ENCODE measurements at regions not wholly inside any gene's neighbourhood (a gene's known extent, or its start where the extent isn't known, plus 50 kb on each side); places are given as distances from the start of the nearest gene placed in this dataset.
"Not testable (repeated sequence)": the region's sequence is repeated elsewhere in the genome, so short reads cannot be mapped to it uniquely, and the experiment has no call there.

- DNase-seq (ENCODE audit: low spot score), result no peak
Observed at GRCh38 chr13:94816256-94816655, 103.9 kb upstream of the SOX21 start.

DNA sequence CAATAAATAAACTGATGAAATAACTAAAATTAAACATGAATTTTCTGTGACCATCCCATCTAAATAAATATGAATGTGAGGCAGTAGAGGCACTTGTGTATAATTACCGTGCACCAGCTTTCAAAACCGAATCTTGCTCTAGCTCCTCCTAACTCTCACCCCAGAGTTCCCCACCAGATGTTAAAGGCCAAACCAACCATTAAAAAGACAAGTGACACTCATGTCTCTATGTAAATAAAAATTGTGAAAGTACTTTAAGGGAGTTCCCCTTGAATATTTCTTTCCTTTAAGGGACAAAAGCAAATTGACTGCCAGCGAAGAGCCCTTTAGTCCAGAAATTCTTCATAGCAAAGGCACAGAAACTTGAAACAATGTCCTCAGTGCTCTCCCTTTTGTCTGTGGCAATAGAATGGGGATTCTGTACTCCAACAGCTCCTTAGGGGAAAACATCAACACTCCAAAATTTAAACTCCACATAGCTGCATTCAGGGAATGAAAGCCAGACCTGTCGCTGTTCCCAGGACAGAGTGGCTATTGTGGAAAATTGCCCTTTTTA, 101.7 kb upstream of the SOX21 start:
- DNase-seq (ENCODE audit: low spot score), result no peak

GRCh38 chr13:94811753-94812152, 99.4 kb upstream of the SOX21 start:
- DNase-seq (ENCODE audit: low spot score), result no peak

GRCh38 chr13:94800423-94800822, 88.1 kb upstream of the SOX21 start:
- no peak for DNase-seq (ENCODE audit: low spot score)

DNA sequence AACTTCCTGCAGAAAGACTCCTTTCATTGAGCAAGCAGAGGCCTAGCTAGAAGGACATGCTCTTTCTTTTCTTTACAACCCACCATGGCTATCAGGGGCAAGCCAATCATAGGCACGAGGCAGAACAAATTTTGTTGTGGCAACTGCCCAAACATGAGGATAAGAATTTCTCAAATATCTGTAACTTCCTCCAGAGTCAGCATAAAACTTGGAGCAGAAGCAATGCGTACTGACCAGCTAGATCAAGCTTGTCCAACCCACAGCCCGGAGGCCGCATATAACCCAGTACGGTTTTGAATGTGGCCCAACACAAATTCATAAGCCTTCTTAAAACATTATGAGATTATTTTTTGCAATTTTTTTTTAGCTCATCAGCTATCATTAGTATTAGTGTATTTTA, 87.0 kb upstream of the SOX21 start:
- DNase-seq (ENCODE audit: low spot score), result no peak

GRCh38 chr13:94798738-94799137, 86.4 kb upstream of the SOX21 start:
- no peak for DNase-seq (ENCODE audit: low spot score)

DNA sequence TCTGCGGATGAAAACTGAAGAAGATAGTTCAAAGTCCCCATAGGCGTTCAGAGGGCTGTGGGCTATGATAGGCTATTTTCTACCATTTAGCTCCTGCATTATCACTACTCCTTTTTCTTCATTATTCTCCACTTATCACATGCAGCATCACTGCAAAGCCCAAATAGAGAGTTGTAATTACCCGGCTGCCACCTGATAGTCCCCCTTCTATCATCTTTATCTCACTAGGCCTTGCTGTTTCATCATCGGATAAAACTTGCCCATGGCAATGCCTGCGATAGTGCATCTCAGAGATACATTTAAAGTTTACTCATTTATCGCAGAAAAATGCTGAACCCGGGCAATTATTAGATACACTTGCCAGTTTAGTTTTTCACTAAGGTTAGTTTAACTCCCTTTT, 82.9 kb upstream of the SOX21 start:
- no peak for DNase-seq (ENCODE audit: low spot score)

GRCh38 chr13:94786246-94786645, 73.9 kb upstream of the SOX21 start:
- not testable (repeated sequence) for DNase-seq (ENCODE audit: low spot score)

GRCh38 chr13:94784066-94784465, 71.7 kb upstream of the SOX21 start:
- no peak for DNase-seq (ENCODE audit: low spot score)

DNA sequence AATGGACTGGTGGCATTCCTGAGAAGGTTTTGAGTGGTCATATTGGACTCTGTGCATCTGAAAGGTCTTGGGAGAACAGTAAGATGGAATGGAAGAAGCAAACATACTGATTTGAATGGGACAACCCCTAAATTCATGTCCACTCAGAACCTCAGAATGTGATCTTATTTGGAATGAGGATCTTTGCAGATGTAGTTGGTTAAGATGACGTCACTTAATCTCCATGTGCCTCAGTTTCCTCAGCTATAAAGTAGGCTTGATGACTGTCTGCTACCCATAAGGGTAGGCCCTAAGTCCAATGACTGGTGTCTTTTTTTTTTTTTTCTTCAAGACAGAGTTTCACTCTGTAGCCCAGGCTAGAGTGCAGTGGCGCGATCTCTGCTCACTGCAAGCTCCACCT, 71.1 kb upstream of the SOX21 start:
- no peak for DNase-seq (ENCODE audit: low spot score)

DNA sequence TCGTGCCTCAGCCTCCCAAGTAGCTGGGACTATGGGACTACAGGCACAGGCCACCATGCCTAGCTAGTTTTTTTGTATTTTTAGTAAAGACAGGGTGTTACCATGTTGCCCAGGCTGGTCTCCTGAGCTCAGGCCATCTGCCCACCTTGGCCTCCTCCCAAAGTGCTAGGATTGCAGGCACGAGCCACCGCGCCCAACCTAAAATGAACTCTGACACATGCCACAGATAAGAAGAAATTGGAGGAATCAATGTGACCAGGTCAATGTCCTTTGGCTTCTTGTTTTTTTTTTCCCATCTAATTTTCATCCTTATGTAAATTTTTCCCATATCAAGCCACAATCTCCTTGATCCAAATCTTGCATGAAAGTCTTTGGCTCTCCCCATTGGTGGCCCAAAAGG, 68.1 kb upstream of the SOX21 start:
- DNase-seq (ENCODE audit: low spot score), result no peak

DNA sequence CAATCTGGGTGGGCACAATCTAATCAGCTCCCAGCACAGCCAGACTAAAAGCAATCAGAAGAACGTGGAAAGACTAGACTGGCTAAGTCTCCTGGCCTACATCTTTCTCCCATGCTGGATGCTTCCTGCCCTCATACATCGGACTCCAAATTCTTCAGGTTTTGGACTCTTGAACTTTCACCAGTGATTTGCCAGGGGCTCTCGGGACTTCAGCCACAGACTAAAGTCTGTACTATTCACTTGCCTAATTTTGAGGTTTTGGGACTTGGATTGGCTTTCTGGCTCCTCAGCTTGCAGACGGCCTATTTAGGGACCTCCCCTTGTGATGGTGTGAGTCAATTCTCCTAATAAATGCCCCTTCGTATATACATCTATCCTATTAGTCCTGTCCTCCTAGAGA, 66.6 kb upstream of the SOX21 start:
- DNase-seq (ENCODE audit: low spot score), result no peak

- DNase-seq (ENCODE audit: low spot score), result no peak
Observed at GRCh38 chr13:94778585-94778984, 66.2 kb upstream of the SOX21 start.

DNA sequence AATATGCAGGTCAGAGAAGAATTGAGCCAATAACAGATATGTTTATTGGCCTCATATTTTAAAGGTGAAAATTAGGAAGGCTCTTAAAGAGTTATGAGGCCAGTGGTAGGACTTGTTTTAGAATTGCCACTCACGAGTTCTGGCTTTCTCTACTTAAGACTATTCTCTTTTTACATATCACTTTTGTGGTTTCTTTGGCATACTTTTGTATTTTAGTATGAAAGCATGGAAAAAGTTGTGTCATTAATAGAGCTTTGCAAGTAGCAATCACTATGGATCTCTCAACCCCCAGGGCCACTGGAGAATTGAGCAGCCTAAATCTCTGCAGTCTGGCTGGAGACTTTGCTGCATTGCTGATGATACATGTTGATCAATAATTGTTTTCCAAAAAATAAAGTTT, 64.6 kb upstream of the SOX21 start:
- DNase-seq (ENCODE audit: low spot score), result no peak

DNA sequence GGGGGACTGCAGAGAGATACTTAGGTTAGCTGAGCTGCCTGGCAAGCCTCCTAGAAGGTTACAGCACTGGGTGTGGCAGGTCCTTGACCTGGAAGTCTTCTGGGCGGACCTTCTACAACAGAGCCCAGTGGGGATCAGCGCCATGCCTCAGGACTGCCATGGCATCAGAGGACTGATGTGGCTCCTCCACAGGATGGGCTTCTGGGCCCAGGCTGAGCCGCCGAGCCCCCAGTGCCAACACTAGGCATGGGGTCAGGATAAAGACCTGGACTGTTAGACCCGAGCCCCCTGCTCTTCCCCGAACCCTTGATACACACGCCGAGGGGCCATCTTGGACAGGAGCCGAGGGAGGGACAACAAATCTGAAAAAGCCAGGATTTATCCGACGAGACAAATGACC, 64.0 kb upstream of the SOX21 start:
- DNase-seq (ENCODE audit: low spot score), result no peak

DNA sequence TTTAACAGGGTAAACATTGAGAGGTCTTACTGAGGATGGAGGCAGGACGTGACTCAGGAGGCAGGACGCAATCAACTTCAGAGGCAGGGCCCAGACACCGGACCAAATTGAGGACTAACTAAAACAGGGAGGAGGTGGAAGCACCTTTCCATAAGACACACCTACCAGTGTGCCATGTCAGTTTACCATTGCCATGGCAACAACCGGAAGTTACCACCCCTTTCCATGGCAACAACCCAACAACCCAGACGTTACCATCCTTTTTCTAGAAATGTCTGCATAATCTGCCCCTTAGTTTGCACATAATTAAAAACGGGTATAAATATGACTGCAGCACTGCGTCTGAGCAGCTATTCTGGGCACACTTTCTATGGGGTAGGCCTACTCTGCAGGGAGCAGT, 53.5 kb upstream of the SOX21 start:
- DNase-seq (ENCODE audit: low spot score), result no peak

- no peak for DNase-seq (ENCODE audit: low spot score)
Observed at GRCh38 chr13:94764576-94765321, 52.4 kb upstream of the SOX21 start.

All from cerebellar cortex (tissue), 1 donor.